ENCODE measurements at regions not wholly inside any gene's neighbourhood (a gene's known extent, or its start where the extent isn't known, plus 50 kb on each side); places are given as distances from the start of the nearest gene placed in this dataset.

- H3K4me1 Mint-ChIP-seq (ENCODE audit: low read depth): peaks cover 39% of the 10 kb centered on the region
- ChIA-PET POLR2A (interaction anchor here (0.6 kb wide), 1 partner anchor 45 kb away, joined by 4 read pairs; no protein-coding TSS in a partner anchor), CTCF (interaction anchor here (1.1 kb wide), 1 partner anchor 197 kb away, joined by 3 read pairs; no protein-coding TSS in a partner anchor)
- DNase-seq (peak; percentile 41), ATAC-seq (no peak)
- no peak overlapping the region for H3K27ac Mint-ChIP-seq
- no peaks in the 10 kb centered on the region for H3K27me3 Mint-ChIP-seq
- H3K4me3 Mint-ChIP-seq: no peak overlapping the region
- peaks cover 12% of the 10 kb centered on the region for H3K9me3 Mint-ChIP-seq
- intact Hi-C loops (cut with micrococcal nuclease): no loop called here
- TF ChIP-seq CTCF (IDR thresholded peaks at IDR 0.05): no peak
- H3K36me3 Mint-ChIP-seq (ENCODE audit: low read depth): peaks cover 83% of the 10 kb centered on the region
These were observed 66.4 kb upstream of the NEDD9 start for GRCh38 chr6:11298651-11299420.

GRCh38 chr6:11297376-11297729 lies 64.9 kb upstream of the NEDD9 start:
- DNase-seq: no peak
- ChIA-PET CTCF (no interaction called here), POLR2A (interaction anchor here (1.4 kb wide), 1 partner anchor 12 kb away, joined by 4 read pairs; no protein-coding TSS in a partner anchor)
- ATAC-seq: no peak
- peaks cover 39% of the 10 kb centered on the region for H3K4me1 Mint-ChIP-seq (ENCODE audit: low read depth)
- H3K36me3 Mint-ChIP-seq (ENCODE audit: low read depth): peaks cover 80% of the 10 kb centered on the region
- H3K9me3 Mint-ChIP-seq: peaks cover 12% of the 10 kb centered on the region
- no peak overlapping the region for H3K4me3 Mint-ChIP-seq
- TF ChIP-seq CTCF (IDR thresholded peaks at IDR 0.05): no peak
- H3K27me3 Mint-ChIP-seq: no peaks in the 10 kb centered on the region
- intact Hi-C loops (cut with micrococcal nuclease): no loop called here
- no peak overlapping the region for H3K27ac Mint-ChIP-seq

- Mint-ChIP-seq H3K9me3 (peaks cover 11% of the 10 kb centered on the region), H3K36me3 (ENCODE audit: low read depth) (peaks cover 78% of the 10 kb centered on the region), H3K27ac (no peak overlapping the region), H3K27me3 (no peaks in the 10 kb centered on the region), H3K4me3 (no peak overlapping the region), H3K4me1 (ENCODE audit: low read depth) (peaks cover 42% of the 10 kb centered on the region)
- ChIA-PET CTCF (no interaction called here), POLR2A (interaction anchor here (1.4 kb wide), 1 partner anchor 13 kb away, joined by 4 read pairs; no protein-coding TSS in a partner anchor)
- ATAC-seq (no peak), DNase-seq (no peak)
- no peak for TF ChIP-seq CTCF (IDR thresholded peaks at IDR 0.05)
- intact Hi-C loops (cut with micrococcal nuclease): no loop called here
These were observed 64.2 kb upstream of the NEDD9 start for GRCh38 chr6:11296449-11297375.

GRCh38 chr6:11295969-11296368 lies 63.5 kb upstream of the NEDD9 start:
- TF ChIP-seq CTCF (IDR thresholded peaks at IDR 0.05): no peak
- peaks cover 39% of the 10 kb centered on the region for H3K4me1 Mint-ChIP-seq (ENCODE audit: low read depth)
- DNase-seq (no peak), ATAC-seq (no peak)
- intact Hi-C loops (cut with micrococcal nuclease): no loop called here
- H3K27me3 Mint-ChIP-seq: no peaks in the 10 kb centered on the region
- no peak overlapping the region for H3K27ac Mint-ChIP-seq
- H3K9me3 Mint-ChIP-seq: peaks cover 7% of the 10 kb centered on the region
- ChIA-PET POLR2A (no interaction called here), CTCF (no interaction called here)
- H3K4me3 Mint-ChIP-seq: no peak overlapping the region
- peaks cover 75% of the 10 kb centered on the region for H3K36me3 Mint-ChIP-seq (ENCODE audit: low read depth)

GRCh38 chr6:11294228-11294627 lies 61.8 kb upstream of the NEDD9 start:
- no peak for TF ChIP-seq CTCF (IDR thresholded peaks at IDR 0.05)
- ChIA-PET POLR2A (no interaction called here), CTCF (no interaction called here)
- Mint-ChIP-seq H3K36me3 (ENCODE audit: low read depth) (peaks cover 72% of the 10 kb centered on the region), H3K27me3 (no peaks in the 10 kb centered on the region), H3K4me3 (no peak overlapping the region), H3K4me1 (ENCODE audit: low read depth) (peaks cover 26% of the 10 kb centered on the region), H3K9me3 (no peaks in the 10 kb centered on the region), H3K27ac (no peak overlapping the region)
- ATAC-seq (no peak), DNase-seq (no peak)
- intact Hi-C loops (cut with micrococcal nuclease): no loop called here

All from activated CD8-positive, alpha-beta T cell treated with anti-CD3 and anti-CD28 coated beads for 36 hours (primary cell).